RWPE2 (cell line): ENCODE measurements at regions not wholly inside any gene's neighbourhood (a gene's known extent, or its start where the extent isn't known, plus 50 kb on each side); places are given as distances from the start of the nearest gene placed in this dataset.

ENCODE experiments used
- ATAC-seq: fragments of 200-7000 bp; cut with Tn5 transposase; 3 replicates; pipeline ENCODE4 v1.9.1; 2021; ENCODE audit warnings: low read depth
- DNase-seq: peaks from one replicate; pipeline ENCODE4 v3.0.0-alpha.2; 2020; ENCODE audit warnings: low spot score
- H3K27ac ChIP-seq: fragments of 450-650 bp; 2 replicates; pipeline ENCODE4 v1.5.1; 2017; ENCODE audit warnings: mild to moderate bottlenecking; ENCODE audit not compliant: poor library complexity, severe bottlenecking
- H3K27me3 ChIP-seq: fragments of 250-450 bp; sonication (Bioruptor Pico); 2 replicates; pipeline ENCODE4 v1.5.1; 2021; ENCODE audit warnings: mild to moderate bottlenecking, moderate library complexity; ENCODE audit not compliant: insufficient read depth, poor library complexity, severe bottlenecking
- H3K36me3 ChIP-seq: fragments of 250-450 bp; sonication (Bioruptor Pico); 2 replicates; pipeline ENCODE4 v1.5.1; 2020; ENCODE audit warnings: low read depth, mild to moderate bottlenecking, moderate library complexity
- H3K4me1 ChIP-seq: fragments of 250-450 bp; sonication (Bioruptor Pico); 2 replicates; pipeline ENCODE4 v1.5.1; 2021; ENCODE audit warnings: mild to moderate bottlenecking, moderate library complexity; ENCODE audit not compliant: insufficient read depth, poor library complexity, severe bottlenecking
- H3K4me3 ChIP-seq: fragments of 250-450 bp; sonication (Bioruptor Pico); 2 replicates; pipeline ENCODE4 v1.5.1; 2021; ENCODE audit warnings: mild to moderate bottlenecking, moderate library complexity; ENCODE audit not compliant: severe bottlenecking
- H3K9me3 ChIP-seq: fragments of 250-450 bp; sonication (Bioruptor Pico); 2 replicates; pipeline ENCODE4 v1.5.1; 2021; ENCODE audit warnings: mild to moderate bottlenecking, moderate library complexity; ENCODE audit not compliant: severe bottlenecking
- CTCF ChIP-seq: fragments of 450-650 bp; IDR thresholded peaks from one replicate; pipeline ENCODE4 v1.5.1; 2017; ENCODE audit warnings: mild to moderate bottlenecking, moderate library complexity; ENCODE audit not compliant: poor library complexity, severe bottlenecking

GRCh38 chr11:79522626-79523025 lies 81.8 kb upstream of the TENM4 start:
- H3K4me3 ChIP-seq, result no peak overlapping the region
- TF ChIP-seq CTCF, result no peak
- H3K9me3 ChIP-seq, result no peaks in the 10 kb centered on the region
- DNase-seq (no peak), ATAC-seq (no peak)
- no peaks in the 10 kb centered on the region for H3K27me3 ChIP-seq
- H3K4me1 ChIP-seq, result no peaks in the 10 kb centered on the region
- no peak overlapping the region for H3K27ac ChIP-seq
- H3K36me3 ChIP-seq, result no peaks in the 10 kb centered on the region

GRCh38 chr11:79520086-79520485 lies 79.3 kb upstream of the TENM4 start:
- TF ChIP-seq CTCF, result no peak
- DNase-seq (no peak), ATAC-seq (no peak)
- Histone ChIP-seq H3K4me3 (no peak overlapping the region), H3K27ac (no peak overlapping the region), H3K36me3 (no peaks in the 10 kb centered on the region), H3K27me3 (no peaks in the 10 kb centered on the region), H3K4me1 (no peaks in the 10 kb centered on the region), H3K9me3 (no peaks in the 10 kb centered on the region)

GRCh38 chr11:79515781-79516180 lies 75.0 kb upstream of the TENM4 start:
- Histone ChIP-seq H3K4me1 (no peaks in the 10 kb centered on the region), H3K27me3 (no peaks in the 10 kb centered on the region), H3K36me3 (no peaks in the 10 kb centered on the region), H3K9me3 (no peaks in the 10 kb centered on the region), H3K4me3 (no peak overlapping the region), H3K27ac (no peak overlapping the region)
- DNase-seq (no peak), ATAC-seq (no peak)
- TF ChIP-seq CTCF, result no peak

GRCh38 chr11:79514695-79515094 lies 73.9 kb upstream of the TENM4 start:
- TF ChIP-seq CTCF, result no peak
- H3K4me3 ChIP-seq, result no peak overlapping the region
- no peaks in the 10 kb centered on the region for H3K27me3 ChIP-seq
- H3K9me3 ChIP-seq, result no peaks in the 10 kb centered on the region
- H3K27ac ChIP-seq, result no peak overlapping the region
- no peaks in the 10 kb centered on the region for H3K4me1 ChIP-seq
- DNase-seq (no peak), ATAC-seq (no peak)
- H3K36me3 ChIP-seq, result no peaks in the 10 kb centered on the region

DNA sequence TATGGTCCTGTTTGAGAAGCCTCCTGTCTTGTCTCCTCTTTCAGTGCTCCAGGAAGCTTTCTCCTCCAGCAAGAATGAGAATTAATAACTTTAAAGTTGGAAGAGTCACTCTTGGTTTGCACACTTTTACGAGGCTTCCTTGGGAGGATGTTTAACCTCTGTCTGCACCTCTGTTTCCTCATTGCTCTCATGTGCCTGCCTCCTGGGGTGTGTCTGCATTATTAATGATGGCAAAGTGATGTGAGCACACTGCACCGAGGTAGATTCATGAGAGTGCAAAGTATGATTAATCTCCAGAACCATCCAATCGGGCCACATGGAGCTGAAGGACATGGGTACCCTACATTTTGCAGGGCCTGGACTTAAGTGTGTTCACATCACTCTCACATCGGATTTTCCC lies 73.5 kb upstream of the TENM4 start:
- Histone ChIP-seq H3K27ac (no peak overlapping the region), H3K9me3 (no peaks in the 10 kb centered on the region), H3K36me3 (no peaks in the 10 kb centered on the region), H3K4me1 (no peaks in the 10 kb centered on the region), H3K4me3 (no peak overlapping the region), H3K27me3 (no peaks in the 10 kb centered on the region)
- ATAC-seq (no peak), DNase-seq (no peak)
- TF ChIP-seq CTCF, result no peak
